ENCODE measurements at regions not wholly inside any gene's neighbourhood (a gene's known extent, or its start where the extent isn't known, plus 50 kb on each side); places are given as distances from the start of the nearest gene placed in this dataset.

- TF ChIP-seq CTCF (IDR thresholded peaks at IDR 0.05) (no peak), EP300 (IDR thresholded peaks at IDR 0.05) (no peak)
These were observed 176.1 kb downstream of the TXNL1 start for GRCh38 chr18:56462276-56462675.

Measured in ovary (tissue), 3 donors.